Fibroblast of lung (primary cell): ENCODE measurements at regions not wholly inside any gene's neighbourhood (a gene's known extent, or its start where the extent isn't known, plus 50 kb on each side); places are given as distances from the start of the nearest gene placed in this dataset.

Experiments used
- CTCF ChIP-seq, 2 donors: IDR thresholded peaks in 1 of 2; conservative IDR thresholded peaks in 1 of 2; 1 replicate in 1 of 2; 2 replicates in 1 of 2; pipeline ENCODE4 v1.5.1; 2011 to 2012; ENCODE audit warnings: low read length in 2 of 2, control low read depth in 1 of 2, inconsistent platforms in 1 of 2, low read depth in 1 of 2, mild to moderate bottlenecking in 1 of 2
- EZH2 ChIP-seq: IDR thresholded peaks from 2 replicates; pipeline ENCODE4 v1.5.1; 2012; ENCODE audit warnings: low read length, control low read depth, mild to moderate bottlenecking; ENCODE audit errors: missing control alignments

- TF ChIP-seq CTCF (conservative IDR thresholded peaks at IDR 0.05 in 1 of 2, IDR thresholded peaks at IDR 0.05 in 1 of 2; ENCODE audit: low read depth in 1 of 2, low read length in 2 of 2) = no peak
- no peak for TF ChIP-seq EZH2
These were observed 550.0 kb downstream of the REEP3 start for GRCh38 chr10:64071218-64071617.
